Neuronal stem cell (in vitro differentiated cells): ENCODE measurements at regions not wholly inside any gene's neighbourhood (a gene's known extent, or its start where the extent isn't known, plus 50 kb on each side); places are given as distances from the start of the nearest gene placed in this dataset.
"Not testable (repeated sequence)": the region's sequence is repeated elsewhere in the genome, so short reads cannot be mapped to it uniquely, and the experiment has no call there.

Source experiments
- DNase-seq: peaks from one replicate; pipeline ENCODE4 v3.0.0-alpha.2; 2013; ENCODE audit warnings: low spot score
- H2AFZ ChIP-seq: one replicate; pipeline ENCODE4 v1.6.1; 2013; ENCODE audit warnings: mild to moderate bottlenecking, low read length, inconsistent platforms
- H2AK5ac ChIP-seq: 2 replicates; pipeline ENCODE4 v1.6.1; 2013; ENCODE audit warnings: low read depth, mild to moderate bottlenecking, inconsistent platforms, low read length, moderate library complexity, mixed read lengths
- H2BK120ac ChIP-seq: 2 replicates; pipeline ENCODE4 v1.6.1; 2013; ENCODE audit warnings: low read depth, mild to moderate bottlenecking, inconsistent platforms, low read length, moderate library complexity, mixed read lengths
- H2BK12ac ChIP-seq: one replicate; pipeline ENCODE4 v1.6.1; 2013; ENCODE audit warnings: low read length, inconsistent platforms
- H2BK15ac ChIP-seq: 2 replicates; pipeline ENCODE4 v1.6.1; 2013; ENCODE audit warnings: mild to moderate bottlenecking, low read length, inconsistent platforms, mixed read lengths
- H2BK5ac ChIP-seq: one replicate; pipeline ENCODE4 v1.6.1; 2013; ENCODE audit warnings: inconsistent platforms, mild to moderate bottlenecking, low read length, moderate library complexity
- H3K14ac ChIP-seq: one replicate; pipeline ENCODE4 v1.6.1; 2013; ENCODE audit warnings: low read length, inconsistent platforms
- H3K18ac ChIP-seq: 2 replicates; pipeline ENCODE4 v1.6.1; 2013; ENCODE audit warnings: low read length, inconsistent platforms
- H3K23ac ChIP-seq: 2 replicates; pipeline ENCODE4 v1.6.1; 2013; ENCODE audit warnings: low read depth, mild to moderate bottlenecking, mixed read lengths, low read length, inconsistent platforms; ENCODE audit not compliant: poor library complexity
- H3K27ac ChIP-seq: replicated peaks from 3 replicates; pipeline ENCODE4 v1.5.1; 2013; ENCODE audit warnings: low read length, inconsistent platforms
- H3K27me3 ChIP-seq, 3 experiments: 2 replicates each; pipeline ENCODE4 v1.6.1; 2013; ENCODE audit warnings: low read length in 3 of 3, mild to moderate bottlenecking in 2 of 3, inconsistent platforms in 1 of 3, low read depth in 1 of 3, mixed read lengths in 1 of 3, moderate library complexity in 1 of 3; ENCODE audit not compliant: control insufficient read depth in 3 of 3, insufficient read depth in 3 of 3
- H3K36me3 ChIP-seq, 2 donors: replicated peaks in 1 of 2; 2 replicates each; pipeline ENCODE4 v1.6.1; 2013; ENCODE audit warnings: low read length in 2 of 2; ENCODE audit not compliant: control insufficient read depth in 2 of 2, insufficient read depth in 2 of 2
- H3K4ac ChIP-seq: 2 replicates; pipeline ENCODE4 v1.6.1; 2013; ENCODE audit warnings: inconsistent platforms, mild to moderate bottlenecking, low read length, moderate library complexity
- H3K4me1 ChIP-seq, 2 donors: 1 replicate in 1 of 2; 2 replicates in 1 of 2; pipeline ENCODE4 v1.6.1; 2013; ENCODE audit warnings: low read length in 2 of 2, low read depth in 1 of 2; ENCODE audit not compliant: control insufficient read depth in 2 of 2, insufficient read depth in 1 of 2
- H3K4me2 ChIP-seq: one replicate; pipeline ENCODE4 v1.6.1; 2013; ENCODE audit warnings: mild to moderate bottlenecking, low read length, inconsistent platforms; ENCODE audit not compliant: insufficient read depth, poor library complexity, severe bottlenecking
- H3K4me3 ChIP-seq, 2 donors: 2 replicates each; pipeline ENCODE4 v1.5.1; 2013; ENCODE audit warnings: low read length in 2 of 2, mild to moderate bottlenecking in 2 of 2, inconsistent platforms in 1 of 2, moderate library complexity in 1 of 2
- H3K79me1 ChIP-seq: one replicate; pipeline ENCODE4 v1.6.1; 2013; ENCODE audit warnings: low read depth, mild to moderate bottlenecking, inconsistent platforms, low read length, moderate library complexity
- H3K9ac ChIP-seq: one replicate; pipeline ENCODE4 v1.6.1; 2013; ENCODE audit warnings: mild to moderate bottlenecking, low read depth, low read length, inconsistent platforms; ENCODE audit not compliant: poor library complexity
- H3K9me3 ChIP-seq, 2 donors: replicated peaks in 1 of 2; 2 replicates each; pipeline versions ENCODE3 to v1.6.1; 2013; ENCODE audit warnings: low read length in 2 of 2, mild to moderate bottlenecking in 2 of 2, inconsistent platforms in 1 of 2, low read depth in 1 of 2, mixed read lengths in 1 of 2, moderate library complexity in 1 of 2; ENCODE audit not compliant: control insufficient read depth in 2 of 2, insufficient read depth in 1 of 2
- H4K8ac ChIP-seq: one replicate; pipeline ENCODE4 v1.6.1; 2013; ENCODE audit warnings: low read depth, mild to moderate bottlenecking, inconsistent platforms, low read length, moderate library complexity
- H4K91ac ChIP-seq: one replicate; pipeline ENCODE4 v1.6.1; 2013; ENCODE audit warnings: low read length, low read depth, mild to moderate bottlenecking, inconsistent platforms; ENCODE audit not compliant: poor library complexity
- whole genome bisulfite sequencing, 2 donors: extraction: QIAGEN DNeasy Blood & Tissue Kit; methylation state at CpG; one replicate each; pipeline ENCODE4 v1.1.7; 2013; ENCODE audit warnings: missing lambda C conversion rate in 2 of 2, mixed read lengths in 1 of 2; ENCODE audit not compliant: insufficient read length in 2 of 2, insufficient replicate concordance in 1 of 2; ENCODE audit errors: extremely low coverage in 2 of 2; 5-methylcytosine and 5-hydroxymethylcytosine counted together

DNA sequence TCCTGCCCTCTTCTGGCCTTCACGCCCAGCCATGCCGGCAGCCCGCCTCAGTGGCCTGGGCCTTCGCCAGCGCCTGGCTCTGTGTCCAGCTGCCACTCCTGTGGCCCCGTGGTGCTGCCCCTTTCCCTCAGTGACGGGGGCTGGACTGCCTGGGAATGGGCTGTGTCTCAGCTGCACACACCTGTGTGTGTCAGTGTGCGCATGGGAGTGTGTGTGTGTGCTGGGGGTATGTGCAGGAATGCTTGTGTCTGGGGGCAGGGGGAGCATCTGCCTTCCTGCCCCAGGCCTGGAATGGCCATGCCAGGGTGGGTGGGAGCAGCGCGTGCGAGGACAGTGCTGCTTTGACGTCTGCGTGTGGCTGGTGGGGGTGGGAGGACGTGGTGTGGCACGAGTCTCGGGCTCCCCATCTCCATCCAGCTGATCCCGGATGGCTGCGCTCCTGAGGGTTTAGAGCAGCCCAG lies 224.9 kb downstream of the TMEM121 start:
- H2AK5ac ChIP-seq, H3K9ac ChIP-seq, H2BK120ac ChIP-seq, H3K4me2 ChIP-seq, H3K4me1 ChIP-seq, DNase-seq, H3K9me3 ChIP-seq, H3K36me3 ChIP-seq, H3K14ac ChIP-seq, H2AFZ ChIP-seq, H3K18ac ChIP-seq, H4K91ac ChIP-seq, H3K79me1 ChIP-seq, H3K4ac ChIP-seq, H3K27ac ChIP-seq, H2BK15ac ChIP-seq, H2BK12ac ChIP-seq, H4K8ac ChIP-seq, H2BK5ac ChIP-seq, H3K27me3 ChIP-seq, H3K23ac ChIP-seq, H3K4me3 ChIP-seq: not testable (repeated sequence)
- no CpG with 5 or more reads among the region's 18 CpGs for WGBS, 2 donors

GRCh38 chr14:105752420-105752819 lies 226.0 kb downstream of the TMEM121 start:
- H3K18ac ChIP-seq, H3K9ac ChIP-seq, H3K4me2 ChIP-seq, H3K4me3 ChIP-seq, H4K91ac ChIP-seq, H3K4ac ChIP-seq, H2BK15ac ChIP-seq, H3K79me1 ChIP-seq, H3K14ac ChIP-seq, H2AK5ac ChIP-seq, H2BK120ac ChIP-seq, H3K27ac ChIP-seq, H2BK12ac ChIP-seq, H2BK5ac ChIP-seq, H4K8ac ChIP-seq, H3K23ac ChIP-seq, H3K9me3 ChIP-seq, H3K27me3 ChIP-seq, DNase-seq, H3K4me1 ChIP-seq, H2AFZ ChIP-seq, H3K36me3 ChIP-seq: not testable (repeated sequence)
- WGBS, 2 donors: no CpG with 5 or more reads among the region's 7 CpGs

DNA sequence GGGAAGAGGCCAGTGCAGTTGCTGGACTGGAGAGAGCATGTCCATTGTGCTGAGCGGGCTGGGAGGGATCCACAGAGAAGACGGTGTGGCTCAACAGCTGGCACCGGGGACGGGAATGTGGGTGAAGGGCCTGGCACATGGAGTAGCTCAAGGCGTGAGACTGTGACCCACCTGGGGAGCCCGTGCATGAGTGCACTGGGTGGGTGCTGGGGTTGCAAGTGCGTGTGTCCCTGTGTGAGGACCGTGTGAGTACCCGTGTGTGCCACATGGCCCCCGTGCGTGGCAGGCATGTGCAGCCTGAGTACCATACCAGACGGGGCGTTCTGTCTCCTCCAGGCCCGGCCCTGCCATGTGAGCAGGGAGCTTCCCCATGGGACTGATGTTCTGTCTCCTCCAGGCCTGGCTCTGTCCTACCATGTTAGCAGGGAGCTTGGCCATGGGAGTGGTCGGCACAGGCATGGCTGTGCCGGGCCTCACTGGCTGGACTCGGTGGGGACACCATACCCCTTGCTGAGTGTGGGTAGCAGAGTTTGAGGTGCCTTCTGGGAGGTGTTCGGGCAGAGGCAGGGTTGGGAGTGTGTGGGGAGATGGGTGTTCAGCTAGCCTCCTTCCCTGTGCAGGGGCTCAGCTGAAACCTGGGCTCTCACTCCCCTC lies 234.4 kb downstream of the TMEM121 start:
- no peak overlapping the region for H3K4ac ChIP-seq
- no peak overlapping the region for H2BK15ac ChIP-seq
- no peak overlapping the region for H2AK5ac ChIP-seq
- H3K9ac ChIP-seq: no peak overlapping the region
- no peak overlapping the region for H3K4me2 ChIP-seq
- H3K18ac ChIP-seq: no peak overlapping the region
- peak overlapping the region; percentile 56 for H3K14ac ChIP-seq
- no peak overlapping the region for H4K8ac ChIP-seq
- peaks cover 0 to 2% of the 10 kb centered on the region in 2 donors for H3K36me3 ChIP-seq
- peaks cover 0 to 7% (median 4%) of the 10 kb centered on the region in 3 experiments for H3K27me3 ChIP-seq
- H3K27ac ChIP-seq: no peak overlapping the region
- no peak for DNase-seq
- H3K4me1 ChIP-seq: no peaks in the 10 kb centered on the region
- peaks cover 6% of the 10 kb centered on the region for H3K79me1 ChIP-seq
- H2AFZ ChIP-seq: no peak overlapping the region
- H2BK12ac ChIP-seq: no peak overlapping the region
- H3K4me3 ChIP-seq: peak overlapping the region in 1 of 2 donors; percentile 35
- peaks cover 0 to 13% of the 10 kb centered on the region in 2 donors for H3K9me3 ChIP-seq
- no peak overlapping the region for H2BK5ac ChIP-seq
- no peak overlapping the region for H2BK120ac ChIP-seq
- no peak overlapping the region for H3K23ac ChIP-seq
- H4K91ac ChIP-seq: no peak overlapping the region
- no CpG with 5 or more reads among the region's 18 CpGs for WGBS, 2 donors

- not testable (repeated sequence) for H2BK12ac ChIP-seq, H3K4ac ChIP-seq, H3K4me2 ChIP-seq, H4K8ac ChIP-seq, H2BK120ac ChIP-seq, H2AFZ ChIP-seq, H3K14ac ChIP-seq, DNase-seq, H2BK15ac ChIP-seq, H4K91ac ChIP-seq, H3K79me1 ChIP-seq, H3K4me1 ChIP-seq, H3K27ac ChIP-seq, H2BK5ac ChIP-seq, H2AK5ac ChIP-seq, H3K18ac ChIP-seq, H3K36me3 ChIP-seq
- peaks cover 0 to 12% (median 4%) of the 10 kb centered on the region in 3 experiments for H3K27me3 ChIP-seq
- peak overlapping the region; percentile 95 for H3K23ac ChIP-seq
- WGBS, 2 donors: no CpG with 5 or more reads among the region's 5 CpGs
- peak overlapping the region; percentile 86 for H3K9ac ChIP-seq
- peaks cover 0 to 18% of the 10 kb centered on the region in 2 donors for H3K9me3 ChIP-seq
- peak overlapping the region in 1 of 2 donors; percentile 53 for H3K4me3 ChIP-seq
Measured at GRCh38 chr14:105761345-105761740, 235.0 kb downstream of the TMEM121 start.
